HepG2 (cell line): ENCODE measurements at regions not wholly inside any gene's neighbourhood (a gene's known extent, or its start where the extent isn't known, plus 50 kb on each side); places are given as distances from the start of the nearest gene placed in this dataset.

Experiments
- ATAC-seq: fragments of 200-7000 bp; cut with Tn5 transposase; 3 replicates; pipeline ENCODE4 v1.9.1; 2020; ENCODE audit warnings: mild to moderate bottlenecking, moderate library complexity
- BruUV-seq: library from RNA; stranded (reverse); fragments of 400-500 nt; replicated peaks from 2 replicates; lab custom pipeline; 2021; lab: Mats Ljungman, UMichigan
- CTCF ChIA-PET: fragments of 300-600 bp; formaldehyde crosslinking; extraction: SDS; loops from one replicate; lab custom pipeline; 2021; ENCODE audit warnings: low total read pairs, inconsistent platforms, low intra/inter-chr PET ratio; lab: Yijun Ruan, JAX
- POLR2A ChIA-PET: fragments of 350-600 bp; sonication (Branson Sonifier 250); formaldehyde crosslinking; loops from one replicate; lab custom pipeline; 2020; ENCODE audit warnings: antibody characterized with exemption, inconsistent platforms; lab: Yijun Ruan, JAX
- DNase-seq: peaks from one replicate; pipeline ENCODE4 v3.0.0-alpha.2; 2015; ENCODE audit warnings: low spot score
- FAIRE-seq: peaks from 3 replicates; lab custom pipeline; 2011; peaks lifted over from hg19 to GRCh38; lab: Jason Lieb, UNC
- H2AFZ ChIP-seq: one replicate; pipeline ENCODE4 v1.6.1; 2011; ENCODE audit warnings: low read length, inconsistent platforms
- H3K27ac ChIP-seq: fragments of 300-600 bp; 3 replicates; pipeline ENCODE4 v1.8.0; 2011; ENCODE audit warnings: mixed run types, mild to moderate bottlenecking, mixed read lengths, low read length, inconsistent platforms; ENCODE audit not compliant: insufficient read depth; ENCODE audit errors: extremely low read length
- H3K27me3 ChIP-seq, 2 experiments: fragments of 200-600 bp in 1 of 2; 2 replicates in 1 of 2; 3 replicates in 1 of 2; pipeline versions ENCODE4 v1.6.0 to v1.8.0; 2011; ENCODE audit warnings: low read length in 2 of 2, mild to moderate bottlenecking in 2 of 2, moderate library complexity in 2 of 2, inconsistent platforms in 1 of 2; ENCODE audit not compliant: insufficient read depth in 2 of 2, control insufficient read depth in 1 of 2
- H3K36me3 ChIP-seq, 2 experiments: fragments of 200-600 bp in 1 of 2; replicated peaks in 1 of 2; 2 replicates in 1 of 2; 3 replicates in 1 of 2; pipeline versions ENCODE4 v1.5.1 to v1.8.0; 2011; ENCODE audit warnings: low read length in 2 of 2, inconsistent platforms in 1 of 2; ENCODE audit not compliant: insufficient read depth in 2 of 2, control insufficient read depth in 1 of 2
- H3K4me1 ChIP-seq: 2 replicates; pipeline ENCODE4 v1.5.1; 2012; ENCODE audit warnings: low read length, inconsistent platforms; ENCODE audit not compliant: insufficient read depth
- H3K4me2 ChIP-seq: 2 replicates; pipeline ENCODE4 v1.6.0; 2011; ENCODE audit warnings: low read depth, low read length, inconsistent platforms
- H3K4me3 ChIP-seq, 3 experiments: fragments of 200-600 bp in 1 of 3; sonication (generic), shearing (Covaris generic) in 1 of 3; replicated peaks in 1 of 3; 2 replicates each; pipeline ENCODE4 v1.5.1; 2011 to 2016; ENCODE audit warnings: low read length in 3 of 3, inconsistent platforms in 2 of 3, low read depth in 2 of 3, mild to moderate bottlenecking in 2 of 3, control low read depth in 1 of 3, mixed read lengths in 1 of 3; ENCODE audit not compliant: insufficient read depth in 1 of 3
- H3K79me2 ChIP-seq: one replicate; pipeline ENCODE4 v1.6.1; 2011; ENCODE audit warnings: low read length, inconsistent platforms; ENCODE audit not compliant: insufficient read depth
- H3K9ac ChIP-seq: 2 replicates; pipeline ENCODE4 v1.6.0; 2011; ENCODE audit warnings: mild to moderate bottlenecking, low read depth, low read length, inconsistent platforms; ENCODE audit not compliant: insufficient read depth
- H3K9me3 ChIP-seq: 2 replicates; pipeline ENCODE4 v1.5.1; 2012; ENCODE audit warnings: mild to moderate bottlenecking, low read length
- H4K20me1 ChIP-seq: 2 replicates; pipeline ENCODE4 v1.6.0; 2011; ENCODE audit warnings: inconsistent platforms, mild to moderate bottlenecking, low read length, moderate library complexity; ENCODE audit not compliant: insufficient read depth
- BRCA1 ChIP-seq: sonication (generic); formaldehyde crosslinking; IDR thresholded peaks from 2 replicates; pipeline ENCODE4 v1.4.0; 2020; ENCODE audit warnings: missing genetic modification reagents
- CENPT ChIP-seq: sonication (generic); formaldehyde crosslinking; IDR thresholded peaks from 2 replicates; pipeline ENCODE4 v1.8.0; 2022; ENCODE audit warnings: low read depth, mild to moderate bottlenecking, moderate library complexity, missing genetic modification reagents
- CHD2 ChIP-seq: IDR thresholded peaks from 2 replicates; pipeline ENCODE4 v1.6.1; 2011; ENCODE audit warnings: low read depth, low read length, improper control_type of control experiment
- YEATS4 ChIP-seq: sonication (generic); formaldehyde crosslinking; IDR thresholded peaks from 2 replicates; pipeline ENCODE4 v1.4.0; 2020; ENCODE audit warnings: missing genetic modification reagents, borderline replicate concordance
- ZNF598 ChIP-seq: sonication (generic); formaldehyde crosslinking; IDR thresholded peaks from 2 replicates; pipeline ENCODE4 v1.5.1; 2020; ENCODE audit warnings: mild to moderate bottlenecking, missing genetic modification reagents, borderline replicate concordance
- ZNF660 ChIP-seq: sonication (generic); formaldehyde crosslinking; IDR thresholded peaks from 2 replicates; pipeline ENCODE4 v1.5.1; 2020; ENCODE audit warnings: mild to moderate bottlenecking, low read depth, missing genetic modification reagents, borderline replicate concordance
- WGBS: methylation state at CpG from one replicate; pipeline ENCODE4 v1.1.6; 2017; ENCODE audit warnings: low lambda C conversion rate; 5-methylcytosine and 5-hydroxymethylcytosine counted together
- in situ Hi-C: cut with HindIII; loops from 2 replicates; pipeline ENCODE4 v1.10.0; 2017; ENCODE audit warnings: low pct_unique_long_range_greater_than_20kb; ENCODE audit not compliant: extremely low pct_ligation_motif_present
- intact Hi-C: fragments of 100-400 bp; cut with micrococcal nuclease; formaldehyde crosslinking; loops from one replicate; pipeline ENCODE4 v1.10.0; 2022; ENCODE audit not compliant: unreplicated experiment
- TF ChIP-seq, protein P1 (sequence below): sonication (generic); formaldehyde crosslinking; IDR thresholded peaks from 2 replicates; pipeline ENCODE4 v1.4.0; 2020; ENCODE audit warnings: low read depth, missing genetic modification reagents
- TF ChIP-seq, protein P2 (sequence below): sonication (generic); formaldehyde crosslinking; IDR thresholded peaks from 2 replicates; pipeline ENCODE4 v1.4.0; 2020; ENCODE audit warnings: mild to moderate bottlenecking, missing genetic modification reagents
- TF ChIP-seq, protein P3 (sequence below): sonication (generic); formaldehyde crosslinking; IDR thresholded peaks from 2 replicates; pipeline ENCODE4 v1.8.0; 2022; ENCODE audit warnings: missing genetic modification reagents, mild to moderate bottlenecking, borderline replicate concordance

DNA sequence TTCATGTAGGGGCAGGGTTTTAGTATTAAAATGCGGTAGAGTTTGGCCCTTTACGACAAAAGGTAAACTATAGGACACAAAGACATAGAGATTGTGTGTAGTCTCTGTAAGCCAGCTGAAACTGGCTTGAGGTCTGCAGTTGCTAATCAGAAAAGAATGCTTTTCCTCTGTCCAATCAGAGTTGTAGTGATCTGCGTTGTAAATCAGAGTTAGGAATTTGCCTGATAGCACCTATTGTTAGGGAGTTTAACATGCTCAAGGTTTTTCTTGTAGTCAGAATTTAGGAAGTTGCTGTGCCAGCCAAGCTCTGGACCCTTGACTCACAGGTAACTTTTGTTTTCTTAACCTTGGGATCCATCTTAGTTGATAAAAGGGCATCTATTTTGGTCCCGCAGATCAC, 61.2 kb upstream of the VTCN1 start:
- Histone ChIP-seq H3K9ac (no peak overlapping the region), H4K20me1 (no peaks in the 10 kb centered on the region), H3K27me3 (peaks cover 0 to 4% of the 10 kb centered on the region in 2 experiments; a peak in 1 of 5 replicates), H3K27ac (no peak overlapping the region), H3K4me1 (no peaks in the 10 kb centered on the region), H2AFZ (no peak overlapping the region), H3K4me2 (no peak overlapping the region), H3K79me2 (no peaks in the 10 kb centered on the region), H3K4me3 (no peak overlapping the region), H3K36me3 (no peaks in the 10 kb centered on the region), H3K9me3 (no peaks in the 10 kb centered on the region)
- ATAC-seq, result no peak
- BruUV-seq, result no TSS peak
- POLR2A ChIA-PET, result no interaction called here
- no peak for FAIRE-seq
- CTCF ChIA-PET, result no interaction called here
- intact Hi-C loops (no loop called here), in situ Hi-C loops (no loop called here)
- no peak for DNase-seq
- WGBS, result 32% methylated on average over 4 of the region's 4 CpGs
- no peak for TF ChIP-seq BRCA1
- TF ChIP-seq YEATS4 (CRISPR knock-in tag), result no peak
- no peak for TF ChIP-seq ZNF660
- TF ChIP-seq, protein P1, sequence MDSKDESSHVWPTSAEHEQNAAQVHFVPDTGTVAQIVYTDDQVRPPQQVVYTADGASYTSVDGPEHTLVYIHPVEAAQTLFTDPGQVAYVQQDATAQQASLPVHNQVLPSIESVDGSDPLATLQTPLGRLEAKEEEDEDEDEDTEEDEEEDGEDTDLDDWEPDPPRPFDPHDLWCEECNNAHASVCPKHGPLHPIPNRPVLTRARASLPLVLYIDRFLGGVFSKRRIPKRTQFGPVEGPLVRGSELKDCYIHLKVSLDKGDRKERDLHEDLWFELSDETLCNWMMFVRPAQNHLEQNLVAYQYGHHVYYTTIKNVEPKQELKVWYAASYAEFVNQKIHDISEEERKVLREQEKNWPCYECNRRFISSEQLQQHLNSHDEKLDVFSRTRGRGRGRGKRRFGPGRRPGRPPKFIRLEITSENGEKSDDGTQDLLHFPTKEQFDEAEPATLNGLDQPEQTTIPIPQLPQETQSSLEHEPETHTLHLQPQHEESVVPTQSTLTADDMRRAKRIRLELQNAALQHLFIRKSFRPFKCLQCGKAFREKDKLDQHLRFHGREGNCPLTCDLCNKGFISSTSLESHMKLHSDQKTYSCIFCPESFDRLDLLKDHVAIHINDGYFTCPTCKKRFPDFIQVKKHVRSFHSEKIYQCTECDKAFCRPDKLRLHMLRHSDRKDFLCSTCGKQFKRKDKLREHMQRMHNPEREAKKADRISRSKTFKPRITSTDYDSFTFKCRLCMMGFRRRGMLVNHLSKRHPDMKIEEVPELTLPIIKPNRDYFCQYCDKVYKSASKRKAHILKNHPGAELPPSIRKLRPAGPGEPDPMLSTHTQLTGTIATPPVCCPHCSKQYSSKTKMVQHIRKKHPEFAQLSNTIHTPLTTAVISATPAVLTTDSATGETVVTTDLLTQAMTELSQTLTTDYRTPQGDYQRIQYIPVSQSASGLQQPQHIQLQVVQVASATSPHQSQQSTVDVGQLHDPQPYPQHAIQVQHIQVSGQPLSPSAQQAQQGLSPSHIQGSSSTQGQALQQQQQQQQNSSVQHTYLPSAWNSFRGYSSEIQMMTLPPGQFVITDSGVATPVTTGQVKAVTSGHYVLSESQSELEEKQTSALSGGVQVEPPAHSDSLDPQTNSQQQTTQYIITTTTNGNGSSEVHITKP (CRISPR knock-in tag), result no peak
- no peak for TF ChIP-seq CENPT (CRISPR knock-in tag)
- TF ChIP-seq, all 625 proteins: peak for 0

DNA sequence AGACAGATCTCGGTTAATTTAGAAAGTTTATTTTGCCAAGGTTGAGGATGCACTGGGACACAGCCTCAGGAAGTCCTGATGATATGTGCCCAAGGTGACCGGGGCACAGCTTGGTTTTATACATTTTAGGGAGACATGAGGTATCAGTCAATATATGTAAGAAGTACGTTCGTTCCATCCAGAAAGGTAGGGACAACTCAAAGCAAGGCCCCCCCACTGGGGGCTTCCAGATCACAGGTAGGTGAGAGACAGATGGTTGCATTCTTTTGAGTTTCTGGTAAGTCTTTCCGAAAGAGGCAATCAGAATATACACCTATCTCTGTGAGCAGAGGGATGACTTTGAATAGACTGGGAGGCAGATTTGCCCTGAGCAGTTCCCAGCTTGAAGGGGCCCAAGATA, 60.4 kb upstream of the VTCN1 start:
- intact Hi-C loops, result no loop called here
- CTCF ChIA-PET, result no interaction called here
- H3K27ac ChIP-seq, result no peak overlapping the region
- no peak for TF ChIP-seq ZNF598
- no peak for TF ChIP-seq CHD2
- TF ChIP-seq, protein P2, sequence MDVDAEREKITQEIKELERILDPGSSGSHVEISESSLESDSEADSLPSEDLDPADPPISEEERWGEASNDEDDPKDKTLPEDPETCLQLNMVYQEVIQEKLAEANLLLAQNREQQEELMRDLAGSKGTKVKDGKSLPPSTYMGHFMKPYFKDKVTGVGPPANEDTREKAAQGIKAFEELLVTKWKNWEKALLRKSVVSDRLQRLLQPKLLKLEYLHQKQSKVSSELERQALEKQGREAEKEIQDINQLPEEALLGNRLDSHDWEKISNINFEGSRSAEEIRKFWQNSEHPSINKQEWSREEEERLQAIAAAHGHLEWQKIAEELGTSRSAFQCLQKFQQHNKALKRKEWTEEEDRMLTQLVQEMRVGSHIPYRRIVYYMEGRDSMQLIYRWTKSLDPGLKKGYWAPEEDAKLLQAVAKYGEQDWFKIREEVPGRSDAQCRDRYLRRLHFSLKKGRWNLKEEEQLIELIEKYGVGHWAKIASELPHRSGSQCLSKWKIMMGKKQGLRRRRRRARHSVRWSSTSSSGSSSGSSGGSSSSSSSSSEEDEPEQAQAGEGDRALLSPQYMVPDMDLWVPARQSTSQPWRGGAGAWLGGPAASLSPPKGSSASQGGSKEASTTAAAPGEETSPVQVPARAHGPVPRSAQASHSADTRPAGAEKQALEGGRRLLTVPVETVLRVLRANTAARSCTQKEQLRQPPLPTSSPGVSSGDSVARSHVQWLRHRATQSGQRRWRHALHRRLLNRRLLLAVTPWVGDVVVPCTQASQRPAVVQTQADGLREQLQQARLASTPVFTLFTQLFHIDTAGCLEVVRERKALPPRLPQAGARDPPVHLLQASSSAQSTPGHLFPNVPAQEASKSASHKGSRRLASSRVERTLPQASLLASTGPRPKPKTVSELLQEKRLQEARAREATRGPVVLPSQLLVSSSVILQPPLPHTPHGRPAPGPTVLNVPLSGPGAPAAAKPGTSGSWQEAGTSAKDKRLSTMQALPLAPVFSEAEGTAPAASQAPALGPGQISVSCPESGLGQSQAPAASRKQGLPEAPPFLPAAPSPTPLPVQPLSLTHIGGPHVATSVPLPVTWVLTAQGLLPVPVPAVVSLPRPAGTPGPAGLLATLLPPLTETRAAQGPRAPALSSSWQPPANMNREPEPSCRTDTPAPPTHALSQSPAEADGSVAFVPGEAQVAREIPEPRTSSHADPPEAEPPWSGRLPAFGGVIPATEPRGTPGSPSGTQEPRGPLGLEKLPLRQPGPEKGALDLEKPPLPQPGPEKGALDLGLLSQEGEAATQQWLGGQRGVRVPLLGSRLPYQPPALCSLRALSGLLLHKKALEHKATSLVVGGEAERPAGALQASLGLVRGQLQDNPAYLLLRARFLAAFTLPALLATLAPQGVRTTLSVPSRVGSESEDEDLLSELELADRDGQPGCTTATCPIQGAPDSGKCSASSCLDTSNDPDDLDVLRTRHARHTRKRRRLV (CRISPR knock-in tag), result no peak
- TF ChIP-seq, protein P3, sequence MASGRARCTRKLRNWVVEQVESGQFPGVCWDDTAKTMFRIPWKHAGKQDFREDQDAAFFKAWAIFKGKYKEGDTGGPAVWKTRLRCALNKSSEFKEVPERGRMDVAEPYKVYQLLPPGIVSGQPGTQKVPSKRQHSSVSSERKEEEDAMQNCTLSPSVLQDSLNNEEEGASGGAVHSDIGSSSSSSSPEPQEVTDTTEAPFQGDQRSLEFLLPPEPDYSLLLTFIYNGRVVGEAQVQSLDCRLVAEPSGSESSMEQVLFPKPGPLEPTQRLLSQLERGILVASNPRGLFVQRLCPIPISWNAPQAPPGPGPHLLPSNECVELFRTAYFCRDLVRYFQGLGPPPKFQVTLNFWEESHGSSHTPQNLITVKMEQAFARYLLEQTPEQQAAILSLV (CRISPR knock-in tag), result no peak

More for the DNA sequence above, 60.4 kb upstream of the VTCN1 start:
- H3K9me3 ChIP-seq, result no peaks in the 10 kb centered on the region
- ATAC-seq, result no peak
- in situ Hi-C loops, result no loop called here
- no peak overlapping the region for H3K4me3 ChIP-seq
- H3K79me2 ChIP-seq, result no peaks in the 10 kb centered on the region
- peaks cover 0 to 4% of the 10 kb centered on the region in 2 experiments; a peak in 1 of 5 replicates for H3K27me3 ChIP-seq
- DNase-seq, result no peak
- no peak overlapping the region for H2AFZ ChIP-seq
- WGBS, result 38% methylated on average over 2 of the region's 5 CpGs
- POLR2A ChIA-PET, result no interaction called here
- no peak for FAIRE-seq
- H3K36me3 ChIP-seq, result no peaks in the 10 kb centered on the region
- BruUV-seq, result no TSS peak
- H3K4me2 ChIP-seq, result no peak overlapping the region
- H3K9ac ChIP-seq, result no peak overlapping the region
- no peaks in the 10 kb centered on the region for H4K20me1 ChIP-seq
- H3K4me1 ChIP-seq, result no peaks in the 10 kb centered on the region
